Suprapubic skin (tissue), 4 donors: ENCODE measurements at regions not wholly inside any gene's neighbourhood (a gene's known extent, or its start where the extent isn't known, plus 50 kb on each side); places are given as distances from the start of the nearest gene placed in this dataset.

ENCODE experiments used
- DNase-seq, 2 donors: peaks; one replicate each; pipeline ENCODE4 v3.0.0-alpha.2; 2019; ENCODE audit warnings: low spot score in 2 of 2
- H3K27ac ChIP-seq: fragments of 200-600 bp; sonication (generic); one replicate; pipeline ENCODE4 v1.5.1; 2019
- H3K27me3 ChIP-seq: fragments of 200-600 bp; sonication (generic); one replicate; pipeline ENCODE4 v1.5.1; 2019
- H3K36me3 ChIP-seq: fragments of 200-600 bp; sonication (generic); one replicate; pipeline ENCODE4 v1.5.1; 2019
- H3K4me1 ChIP-seq: fragments of 200-600 bp; sonication (generic); one replicate; pipeline ENCODE4 v1.5.1; 2019
- H3K4me3 ChIP-seq: fragments of 200-600 bp; sonication (generic); one replicate; pipeline ENCODE4 v1.5.1; 2019; ENCODE audit warnings: mild to moderate bottlenecking
- H3K9me3 ChIP-seq: fragments of 200-600 bp; sonication (generic); one replicate; pipeline ENCODE4 v1.5.1; 2019
- EP300 ChIP-seq: sonication (generic); formaldehyde crosslinking; IDR thresholded peaks from one replicate; pipeline ENCODE4 v1.6.1; 2017; ENCODE audit warnings: antibody characterized with exemption
- POLR2A ChIP-seq, 2 donors: fragments of 450-650 bp; IDR thresholded peaks; one replicate each; pipeline ENCODE4 v1.6.1; 2017; ENCODE audit warnings: antibody characterized with exemption in 2 of 2, mild to moderate bottlenecking in 2 of 2, moderate library complexity in 2 of 2
- POLR2AphosphoS5 ChIP-seq, 3 donors: sonication (generic); formaldehyde crosslinking; IDR thresholded peaks; one replicate each; pipeline ENCODE4 v1.6.1; 2017; ENCODE audit warnings: antibody characterized with exemption in 3 of 3
- WGBS: methylation state at CpG from one replicate; pipeline ENCODE4 v1.1.5; 2018; 5-methylcytosine and 5-hydroxymethylcytosine counted together
- TF ChIP-seq, protein P1 (sequence below), 2 donors: fragments of 200-600 bp in 1 of 2; fragments of 450-650 bp in 1 of 2; sonication (generic) in 1 of 2; IDR thresholded peaks; one replicate each; pipeline ENCODE4 v1.5.1; 2016 to 2019; ENCODE audit warnings: antibody characterized with exemption in 2 of 2, mild to moderate bottlenecking in 1 of 2, moderate library complexity in 1 of 2

DNA sequence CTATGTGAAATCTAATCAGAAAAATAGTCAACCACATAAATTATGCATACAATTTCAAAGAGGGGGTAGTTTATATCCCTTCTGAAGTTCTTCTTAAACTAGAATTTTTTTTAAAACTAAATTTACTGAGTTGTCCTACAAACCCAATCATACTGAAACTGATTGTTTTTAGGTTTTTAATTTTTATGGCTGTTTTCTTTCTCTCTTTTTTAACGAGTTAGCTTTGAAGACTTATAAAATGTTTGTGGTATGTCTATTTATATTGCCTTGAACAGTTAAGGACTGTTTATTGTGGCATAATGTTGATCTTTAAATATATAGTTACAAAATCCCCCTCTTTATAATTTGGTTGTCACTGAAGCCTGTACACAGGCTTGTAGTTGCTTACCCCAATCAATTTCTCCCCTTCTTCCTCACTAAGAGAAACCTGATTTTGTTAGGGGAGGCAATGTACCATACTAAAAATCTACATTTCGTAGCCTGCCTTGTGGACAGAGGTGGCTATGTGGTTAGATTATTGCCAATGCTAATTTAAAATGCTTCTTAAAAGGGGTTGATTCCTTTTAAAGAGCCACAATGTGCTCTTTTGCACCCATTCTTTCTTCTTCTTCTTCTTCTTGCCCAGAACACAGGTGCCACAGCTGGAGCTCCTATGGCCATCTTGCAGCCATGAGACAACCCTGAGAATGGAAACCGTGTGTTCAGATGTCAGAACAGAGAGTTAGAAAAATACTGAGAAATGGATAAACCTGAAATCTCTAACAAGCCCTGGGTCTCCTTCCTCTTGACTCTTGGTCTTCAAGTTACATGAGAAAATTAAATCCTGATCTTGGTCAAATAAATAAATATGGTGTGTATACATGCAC, 102.7 kb upstream of the ZNF827 start:
- H3K27me3 ChIP-seq: no peaks in the 10 kb centered on the region
- DNase-seq: no peak
- no peaks in the 10 kb centered on the region for H3K4me1 ChIP-seq
- WGBS: 79% methylated on average over 3 of the region's 3 CpGs
- H3K4me3 ChIP-seq: no peak overlapping the region
- TF ChIP-seq EP300 (no peak), POLR2A (IDR thresholded peaks at IDR 0.05) (no peak), POLR2AphosphoS5 (IDR thresholded peaks at IDR 0.05) (no peak)
- TF ChIP-seq, protein P1, sequence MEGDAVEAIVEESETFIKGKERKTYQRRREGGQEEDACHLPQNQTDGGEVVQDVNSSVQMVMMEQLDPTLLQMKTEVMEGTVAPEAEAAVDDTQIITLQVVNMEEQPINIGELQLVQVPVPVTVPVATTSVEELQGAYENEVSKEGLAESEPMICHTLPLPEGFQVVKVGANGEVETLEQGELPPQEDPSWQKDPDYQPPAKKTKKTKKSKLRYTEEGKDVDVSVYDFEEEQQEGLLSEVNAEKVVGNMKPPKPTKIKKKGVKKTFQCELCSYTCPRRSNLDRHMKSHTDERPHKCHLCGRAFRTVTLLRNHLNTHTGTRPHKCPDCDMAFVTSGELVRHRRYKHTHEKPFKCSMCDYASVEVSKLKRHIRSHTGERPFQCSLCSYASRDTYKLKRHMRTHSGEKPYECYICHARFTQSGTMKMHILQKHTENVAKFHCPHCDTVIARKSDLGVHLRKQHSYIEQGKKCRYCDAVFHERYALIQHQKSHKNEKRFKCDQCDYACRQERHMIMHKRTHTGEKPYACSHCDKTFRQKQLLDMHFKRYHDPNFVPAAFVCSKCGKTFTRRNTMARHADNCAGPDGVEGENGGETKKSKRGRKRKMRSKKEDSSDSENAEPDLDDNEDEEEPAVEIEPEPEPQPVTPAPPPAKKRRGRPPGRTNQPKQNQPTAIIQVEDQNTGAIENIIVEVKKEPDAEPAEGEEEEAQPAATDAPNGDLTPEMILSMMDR (IDR thresholded peaks at IDR 0.05): no peak
- H3K36me3 ChIP-seq: no peaks in the 10 kb centered on the region
- H3K27ac ChIP-seq: no peak overlapping the region
- H3K9me3 ChIP-seq: no peaks in the 10 kb centered on the region

DNA sequence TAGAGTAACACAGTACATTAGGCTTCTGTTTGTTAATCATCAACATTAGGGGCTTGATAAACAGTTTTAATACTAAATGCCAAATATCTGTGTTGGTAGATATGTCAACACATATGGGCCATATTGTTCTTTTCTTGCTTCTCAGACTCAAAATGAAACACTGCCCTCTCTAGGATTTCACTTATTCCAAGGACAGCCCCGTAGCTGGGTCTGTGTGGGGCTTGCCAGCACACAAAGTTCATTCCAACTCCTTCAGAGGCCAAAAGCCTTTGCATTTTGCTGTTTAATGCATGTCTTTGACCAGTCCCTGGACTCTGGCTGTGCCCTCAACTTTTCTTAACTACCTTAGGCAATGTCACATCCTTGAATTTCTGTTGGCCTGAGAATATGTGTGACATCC, 102.0 kb upstream of the ZNF827 start:
- H3K9me3 ChIP-seq: no peaks in the 10 kb centered on the region
- H3K27me3 ChIP-seq: no peaks in the 10 kb centered on the region
- H3K4me1 ChIP-seq: no peaks in the 10 kb centered on the region
- no peak overlapping the region for H3K27ac ChIP-seq
- no peak overlapping the region for H3K4me3 ChIP-seq
- H3K36me3 ChIP-seq: no peaks in the 10 kb centered on the region
- 31% methylated on average over 1 of the region's 1 CpG for whole genome bisulfite sequencing
- DNase-seq: no peak
- TF ChIP-seq POLR2A (IDR thresholded peaks at IDR 0.05) (no peak), POLR2AphosphoS5 (IDR thresholded peaks at IDR 0.05) (no peak), EP300 (no peak)
- TF ChIP-seq, protein P1 (IDR thresholded peaks at IDR 0.05): no peak

DNA sequence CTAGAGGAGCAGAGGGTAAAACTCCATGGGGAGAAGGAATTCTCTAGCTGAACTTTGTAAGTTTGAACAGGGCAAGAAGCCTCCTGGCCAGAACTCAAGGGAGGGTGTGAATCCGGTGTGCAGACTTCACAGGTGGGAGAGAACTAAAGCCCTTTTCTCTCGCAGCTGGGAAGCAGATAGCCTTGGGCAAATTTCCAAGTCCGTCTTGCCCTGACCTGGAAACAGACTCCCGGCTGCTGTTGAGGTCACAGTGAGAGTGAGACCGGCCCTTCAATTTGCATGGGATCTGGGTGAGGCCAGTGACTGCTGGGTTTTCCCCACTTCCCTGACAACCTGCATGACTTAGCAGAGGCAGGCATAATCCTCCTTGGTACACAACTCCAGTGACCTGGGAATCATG, 94.5 kb upstream of the ZNF827 start:
- Histone ChIP-seq H3K36me3 (no peaks in the 10 kb centered on the region), H3K4me1 (no peaks in the 10 kb centered on the region), H3K27me3 (no peaks in the 10 kb centered on the region), H3K4me3 (no peak overlapping the region), H3K27ac (no peak overlapping the region), H3K9me3 (no peaks in the 10 kb centered on the region)
- DNase-seq: no peak
- 39% methylated on average over 4 of the region's 5 CpGs for WGBS
- TF ChIP-seq, protein P1 (IDR thresholded peaks at IDR 0.05): no peak
- TF ChIP-seq EP300 (no peak), POLR2AphosphoS5 (IDR thresholded peaks at IDR 0.05) (no peak), POLR2A (IDR thresholded peaks at IDR 0.05) (no peak)

DNA sequence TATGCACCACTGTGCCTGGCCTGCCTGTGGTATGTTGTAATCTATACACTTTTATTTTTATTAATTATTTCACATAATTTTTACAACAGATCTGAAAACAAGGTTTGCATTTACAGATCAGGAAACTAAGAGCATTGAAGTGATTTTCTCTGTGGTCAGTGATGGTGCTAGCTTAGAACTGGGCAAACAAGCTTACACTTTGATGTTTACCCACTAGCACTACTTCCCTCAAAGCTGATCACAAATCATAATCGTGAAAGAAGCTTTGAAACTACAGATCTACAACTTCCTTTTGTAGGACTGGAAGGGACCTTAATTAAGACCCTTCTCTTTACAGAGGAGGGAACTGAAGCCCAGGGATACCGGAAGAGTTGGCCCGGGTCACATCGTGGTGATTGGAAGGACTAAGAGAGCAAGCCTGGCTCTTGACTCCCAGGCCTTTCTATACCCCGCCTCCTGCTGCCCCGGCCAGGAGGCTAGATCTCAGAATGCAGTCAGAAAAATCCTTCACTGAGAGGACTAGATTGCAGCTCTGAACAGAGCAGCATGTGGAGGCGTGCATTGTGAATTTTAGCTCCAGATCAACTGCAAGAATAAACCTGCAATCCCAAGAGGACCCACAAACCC, 93.7 kb upstream of the ZNF827 start:
- no peak overlapping the region for H3K27ac ChIP-seq
- TF ChIP-seq POLR2AphosphoS5 (IDR thresholded peaks at IDR 0.05) (no peak), EP300 (no peak), POLR2A (IDR thresholded peaks at IDR 0.05) (no peak)
- TF ChIP-seq, protein P1 (IDR thresholded peaks at IDR 0.05): no peak
- no peak overlapping the region for H3K4me3 ChIP-seq
- DNase-seq: no peak
- 24% methylated on average over 7 of the region's 7 CpGs for WGBS
- no peaks in the 10 kb centered on the region for H3K4me1 ChIP-seq
- no peaks in the 10 kb centered on the region for H3K27me3 ChIP-seq
- no peaks in the 10 kb centered on the region for H3K36me3 ChIP-seq
- no peaks in the 10 kb centered on the region for H3K9me3 ChIP-seq

DNA sequence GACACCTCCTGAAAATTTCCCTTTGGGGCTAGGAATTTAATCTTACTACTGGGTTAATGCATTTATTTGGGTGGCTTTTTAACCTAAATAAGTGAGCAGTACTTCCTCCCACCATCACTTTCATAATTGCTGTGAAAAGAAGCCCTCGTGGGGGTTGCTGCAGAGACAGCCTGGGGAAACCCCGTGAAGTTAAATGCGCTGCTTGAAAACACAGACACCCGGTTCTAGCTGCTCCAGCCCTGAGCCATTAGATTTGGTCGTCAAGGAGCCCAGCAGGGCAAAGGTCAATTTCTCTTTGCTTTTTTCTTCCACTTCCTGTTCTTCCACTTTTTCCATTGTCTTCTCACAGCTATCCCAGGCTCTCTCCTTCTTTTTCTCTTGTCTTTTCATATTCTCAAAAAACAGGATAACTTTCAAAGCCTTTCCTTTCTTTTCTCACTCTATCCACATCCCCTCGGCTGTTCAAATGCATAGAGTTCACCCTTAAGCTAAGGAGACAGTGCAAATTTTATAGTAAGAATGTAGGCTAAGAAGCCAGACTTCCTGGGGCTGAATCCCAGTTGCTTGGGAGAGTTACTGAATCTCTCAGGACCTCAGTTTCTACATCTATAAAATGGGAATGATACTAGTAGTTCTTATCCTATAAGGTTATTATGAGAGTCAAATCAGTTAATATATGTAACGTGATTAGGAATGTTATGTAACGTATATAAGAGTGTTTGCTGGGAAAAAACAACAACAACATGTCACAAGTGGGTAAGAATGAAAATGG, 91.5 kb upstream of the ZNF827 start:
- no peak for DNase-seq
- no peak for TF ChIP-seq POLR2AphosphoS5 (IDR thresholded peaks at IDR 0.05)
- Histone ChIP-seq H3K36me3 (no peaks in the 10 kb centered on the region), H3K4me1 (no peaks in the 10 kb centered on the region), H3K27me3 (no peaks in the 10 kb centered on the region), H3K4me3 (no peak overlapping the region), H3K27ac (no peak overlapping the region), H3K9me3 (no peaks in the 10 kb centered on the region)
- 47% methylated on average over 8 of the region's 8 CpGs for WGBS
